RWPE2 (cell line): ENCODE measurements at regions not wholly inside any gene's neighbourhood (a gene's known extent, or its start where the extent isn't known, plus 50 kb on each side); places are given as distances from the start of the nearest gene placed in this dataset.
A peak's percentile ranks its signal among the peaks of the same experiment; 100 is the strongest.
"Not testable (repeated sequence)": the region's sequence is repeated elsewhere in the genome, so short reads cannot be mapped to it uniquely, and the experiment has no call there.

Experiments
- ATAC-seq: fragments of 200-7000 bp; cut with Tn5 transposase; 3 replicates; pipeline ENCODE4 v1.9.1; 2021; ENCODE audit warnings: low read depth
- DNase-seq: peaks from one replicate; pipeline ENCODE4 v3.0.0-alpha.2; 2020; ENCODE audit warnings: low spot score
- H3K27ac ChIP-seq: fragments of 450-650 bp; 2 replicates; pipeline ENCODE4 v1.5.1; 2017; ENCODE audit warnings: mild to moderate bottlenecking; ENCODE audit not compliant: poor library complexity, severe bottlenecking
- H3K27me3 ChIP-seq: fragments of 250-450 bp; sonication (Bioruptor Pico); 2 replicates; pipeline ENCODE4 v1.5.1; 2021; ENCODE audit warnings: mild to moderate bottlenecking, moderate library complexity; ENCODE audit not compliant: insufficient read depth, poor library complexity, severe bottlenecking
- H3K36me3 ChIP-seq: fragments of 250-450 bp; sonication (Bioruptor Pico); 2 replicates; pipeline ENCODE4 v1.5.1; 2020; ENCODE audit warnings: low read depth, mild to moderate bottlenecking, moderate library complexity
- H3K4me1 ChIP-seq: fragments of 250-450 bp; sonication (Bioruptor Pico); 2 replicates; pipeline ENCODE4 v1.5.1; 2021; ENCODE audit warnings: mild to moderate bottlenecking, moderate library complexity; ENCODE audit not compliant: insufficient read depth, poor library complexity, severe bottlenecking
- H3K4me3 ChIP-seq: fragments of 250-450 bp; sonication (Bioruptor Pico); 2 replicates; pipeline ENCODE4 v1.5.1; 2021; ENCODE audit warnings: mild to moderate bottlenecking, moderate library complexity; ENCODE audit not compliant: severe bottlenecking
- H3K9me3 ChIP-seq: fragments of 250-450 bp; sonication (Bioruptor Pico); 2 replicates; pipeline ENCODE4 v1.5.1; 2021; ENCODE audit warnings: mild to moderate bottlenecking, moderate library complexity; ENCODE audit not compliant: severe bottlenecking
- CTCF ChIP-seq: fragments of 450-650 bp; IDR thresholded peaks from one replicate; pipeline ENCODE4 v1.5.1; 2017; ENCODE audit warnings: mild to moderate bottlenecking, moderate library complexity; ENCODE audit not compliant: poor library complexity, severe bottlenecking

- no peaks in the 10 kb centered on the region for H3K36me3 ChIP-seq
- ATAC-seq (peak; percentile 63), DNase-seq (no peak)
- no peak overlapping the region for H3K4me3 ChIP-seq
- no peak for TF ChIP-seq CTCF
- H3K9me3 ChIP-seq: no peaks in the 10 kb centered on the region
- no peaks in the 10 kb centered on the region for H3K27me3 ChIP-seq
- H3K27ac ChIP-seq: no peak overlapping the region
- peaks cover 22% of the 10 kb centered on the region for H3K4me1 ChIP-seq
Observed at GRCh38 chr20:40279390-40279789, 409.6 kb downstream of the MAFB start.

- no peaks in the 10 kb centered on the region for H3K27me3 ChIP-seq
- no peak for ATAC-seq
- no peak overlapping the region for H3K4me3 ChIP-seq
- DNase-seq: no peak
- TF ChIP-seq CTCF: no peak
- H3K4me1 ChIP-seq: peaks cover 16% of the 10 kb centered on the region
- no peaks in the 10 kb centered on the region for H3K9me3 ChIP-seq
- no peak overlapping the region for H3K27ac ChIP-seq
- no peaks in the 10 kb centered on the region for H3K36me3 ChIP-seq
Observed at GRCh38 chr20:40278673-40279072, 410.4 kb downstream of the MAFB start.

- DNase-seq (no peak), ATAC-seq (no peak)
- TF ChIP-seq CTCF: no peak
- Histone ChIP-seq H3K27me3 (no peaks in the 10 kb centered on the region), H3K4me3 (no peak overlapping the region), H3K36me3 (no peaks in the 10 kb centered on the region), H3K4me1 (peaks cover 9% of the 10 kb centered on the region), H3K9me3 (no peaks in the 10 kb centered on the region), H3K27ac (no peak overlapping the region)
Observed at GRCh38 chr20:40276301-40276700, 412.7 kb downstream of the MAFB start.

- Histone ChIP-seq H3K9me3 (no peaks in the 10 kb centered on the region), H3K4me1 (peaks cover 9% of the 10 kb centered on the region), H3K27me3 (no peaks in the 10 kb centered on the region), H3K4me3 (no peak overlapping the region), H3K27ac (no peak overlapping the region), H3K36me3 (no peaks in the 10 kb centered on the region)
- TF ChIP-seq CTCF: no peak
- ATAC-seq: no peak
- no peak for DNase-seq
Observed at GRCh38 chr20:40275738-40276137, 413.3 kb downstream of the MAFB start.

GRCh38 chr20:40274912-40275533 is 414.0 kb downstream of the MAFB start:
- Histone ChIP-seq H3K9me3 (no peaks in the 10 kb centered on the region), H3K4me1 (peaks cover 9% of the 10 kb centered on the region), H3K36me3 (no peaks in the 10 kb centered on the region), H3K27ac (no peak overlapping the region), H3K4me3 (no peak overlapping the region), H3K27me3 (no peaks in the 10 kb centered on the region)
- no peak for DNase-seq
- ATAC-seq: no peak
- TF ChIP-seq CTCF: no peak

- H3K4me3 ChIP-seq, H3K4me1 ChIP-seq, DNase-seq, H3K9me3 ChIP-seq, H3K27me3 ChIP-seq, ATAC-seq, H3K36me3 ChIP-seq, H3K27ac ChIP-seq: not testable (repeated sequence)
Observed at GRCh38 chr20:40269274-40269673, 419.8 kb downstream of the MAFB start.
